HEK293 (cell line): ENCODE measurements at regions not wholly inside any gene's neighbourhood (a gene's known extent, or its start where the extent isn't known, plus 50 kb on each side); places are given as distances from the start of the nearest gene placed in this dataset.

Source experiments
- CTCF ChIA-PET: fragments of 350-600 bp; formaldehyde crosslinking; extraction: SDS; loops from one replicate; lab custom pipeline; 2021; ENCODE audit warnings: antibody characterized with exemption; lab: Yijun Ruan, JAX
- POLR2A ChIA-PET: fragments of 300-600 bp; formaldehyde crosslinking; extraction: SDS; loops from one replicate; lab custom pipeline; 2020; ENCODE audit warnings: antibody characterized with exemption, inconsistent platforms; lab: Yijun Ruan, JAX
- H3K27ac ChIP-seq: fragments of 200-500 bp; sonication (Bioruptor generic); 2 replicates; pipeline ENCODE4 v1.5.1; 2014; ENCODE audit warnings: low read depth, low read length, control low read depth, inconsistent platforms; ENCODE audit errors: extremely low read depth
- H3K36me3 ChIP-seq, 2 experiments: fragments of 200-500 bp in 1 of 2; sonication (Bioruptor generic) in 1 of 2; 1 replicate in 1 of 2; 2 replicates in 1 of 2; pipeline ENCODE4 v1.5.1; 2014 to 2017; ENCODE audit warnings: inconsistent platforms in 2 of 2, low read length in 2 of 2; ENCODE audit not compliant: control insufficient read depth in 2 of 2, insufficient read depth in 1 of 2
- H3K4me1 ChIP-seq: fragments of 200-500 bp; sonication (Bioruptor generic); 2 replicates; pipeline ENCODE4 v1.5.1; 2014; ENCODE audit warnings: mild to moderate bottlenecking, low read length, inconsistent platforms; ENCODE audit not compliant: control insufficient read depth, insufficient read depth
- H3K4me3 ChIP-seq: 2 replicates; pipeline ENCODE4 v1.5.1; 2011; ENCODE audit warnings: low read depth, mild to moderate bottlenecking, control low read depth, low read length, moderate library complexity
- H3K9me3 ChIP-seq: fragments of 200-500 bp; sonication (Bioruptor generic); 2 replicates; pipeline ENCODE4 v1.5.1; 2014; ENCODE audit warnings: low read depth, low read length, inconsistent platforms; ENCODE audit not compliant: control insufficient read depth, insufficient read depth
- BCL6B ChIP-seq: fragments of 450-650 bp; formaldehyde crosslinking; IDR thresholded peaks from 2 replicates; pipeline ENCODE4 v1.5.1; 2017; ENCODE audit warnings: missing biosample characterization, missing genetic modification characterization
- GLI2 ChIP-seq: fragments of 450-650 bp; formaldehyde crosslinking; IDR thresholded peaks from 2 replicates; pipeline ENCODE4; 2017; ENCODE audit warnings: missing biosample characterization, missing genetic modification characterization, low read depth, borderline replicate concordance
- HOXA7 ChIP-seq: sonication (generic); formaldehyde crosslinking; IDR thresholded peaks from 2 replicates; pipeline ENCODE4 v1.8.1; 2022; ENCODE audit warnings: missing genetic modification reagents, borderline replicate concordance
- IKZF3 ChIP-seq: fragments of 450-650 bp; IDR thresholded peaks from 2 replicates; pipeline ENCODE4 v1.5.0; 2018; ENCODE audit warnings: missing biosample characterization, mild to moderate bottlenecking, missing genetic modification characterization, moderate library complexity
- KLF17 ChIP-seq: fragments of 450-650 bp; formaldehyde crosslinking; IDR thresholded peaks from 2 replicates; pipeline ENCODE4 v1.5.1; 2016; ENCODE audit warnings: missing biosample characterization, missing genetic modification characterization
- KLF8 ChIP-seq: fragments of 450-650 bp; formaldehyde crosslinking; IDR thresholded peaks from 2 replicates; pipeline ENCODE4 v1.5.1; 2016; ENCODE audit warnings: missing biosample characterization, missing genetic modification characterization
- PRDM4 ChIP-seq: fragments of 450-650 bp; formaldehyde crosslinking; IDR thresholded peaks from 2 replicates; pipeline ENCODE4 v1.5.1; 2017; ENCODE audit warnings: missing biosample characterization, missing genetic modification characterization
- REST ChIP-seq: fragments of 450-650 bp; formaldehyde crosslinking; IDR thresholded peaks from 2 replicates; pipeline ENCODE4 v1.5.1; 2016; ENCODE audit warnings: missing biosample characterization, missing genetic modification characterization
- SP3 ChIP-seq: fragments of 450-650 bp; formaldehyde crosslinking; IDR thresholded peaks from 2 replicates; pipeline ENCODE4 v1.5.1; 2016; ENCODE audit warnings: missing biosample characterization, missing genetic modification characterization
- ZBTB1 ChIP-seq: fragments of 450-650 bp; formaldehyde crosslinking; IDR thresholded peaks from 2 replicates; pipeline ENCODE4 v1.5.1; 2016; ENCODE audit warnings: missing biosample characterization, missing genetic modification characterization
- ZBTB20 ChIP-seq: fragments of 450-650 bp; formaldehyde crosslinking; IDR thresholded peaks from 2 replicates; pipeline ENCODE4 v1.5.1; 2016; ENCODE audit warnings: missing biosample characterization, missing genetic modification characterization
- ZBTB44 ChIP-seq: fragments of 450-650 bp; IDR thresholded peaks from 2 replicates; pipeline ENCODE4 v1.5.1; 2018; ENCODE audit warnings: missing biosample characterization, mild to moderate bottlenecking, missing genetic modification characterization
- ZBTB8A ChIP-seq: fragments of 450-650 bp; formaldehyde crosslinking; IDR thresholded peaks from 2 replicates; pipeline ENCODE4 v1.5.1; 2016; ENCODE audit warnings: missing biosample characterization, missing genetic modification characterization
- ZNF10 ChIP-seq: fragments of 450-650 bp; formaldehyde crosslinking; IDR thresholded peaks from 2 replicates; pipeline ENCODE4 v1.5.1; 2017; ENCODE audit warnings: missing biosample characterization, missing genetic modification characterization
- ZNF146 ChIP-seq: fragments of 450-650 bp; formaldehyde crosslinking; IDR thresholded peaks from 2 replicates; pipeline ENCODE4 v1.5.1; 2016; ENCODE audit warnings: missing biosample characterization, missing genetic modification characterization
- ZNF221 ChIP-seq: fragments of 450-650 bp; formaldehyde crosslinking; IDR thresholded peaks from 2 replicates; pipeline ENCODE4 v1.5.1; 2017; ENCODE audit warnings: missing biosample characterization, missing genetic modification characterization, borderline replicate concordance
- ZNF239 ChIP-seq: fragments of 450-650 bp; formaldehyde crosslinking; IDR thresholded peaks from 2 replicates; pipeline ENCODE4 v1.5.1; 2016; ENCODE audit warnings: missing biosample characterization, missing genetic modification characterization
- ZNF391 ChIP-seq: fragments of 450-650 bp; formaldehyde crosslinking; IDR thresholded peaks from 2 replicates; pipeline ENCODE4 v1.5.1; 2016; ENCODE audit warnings: low read depth, missing biosample characterization, missing genetic modification characterization, borderline replicate concordance
- ZNF555 ChIP-seq: fragments of 450-650 bp; formaldehyde crosslinking; conservative IDR thresholded peaks from 2 replicates; pipeline ENCODE4 v1.5.1; 2017; ENCODE audit warnings: missing biosample characterization, mild to moderate bottlenecking, missing genetic modification characterization, inconsistent platforms
- ZNF645 ChIP-seq: fragments of 450-650 bp; formaldehyde crosslinking; IDR thresholded peaks from 2 replicates; pipeline ENCODE4; 2016; ENCODE audit warnings: missing biosample characterization, missing genetic modification characterization
- ZSCAN30 ChIP-seq: fragments of 450-650 bp; IDR thresholded peaks from 2 replicates; pipeline ENCODE4 v1.5.1; 2018; ENCODE audit warnings: missing biosample characterization, mild to moderate bottlenecking, missing genetic modification characterization, moderate library complexity

GRCh38 chr3:144112036-144112435 lies 140.4 kb downstream of the DIPK2A start (continued):
- TF ChIP-seq ZBTB1 (tag by site-specific recombination) (no peak), ZNF10 (tag by site-specific recombination) (no peak), GLI2 (tag by site-specific recombination) (no peak)

- CTCF ChIA-PET, result no interaction called here
- TF ChIP-seq KLF8 (tag by site-specific recombination) (no peak), REST (tag by site-specific recombination) (no peak)
- Histone ChIP-seq H3K4me1 (no peaks in the 10 kb centered on the region), H3K4me3 (no peak overlapping the region), H3K27ac (no peak overlapping the region), H3K36me3 (no peaks in the 10 kb centered on the region), H3K9me3 (no peaks in the 10 kb centered on the region)
- POLR2A ChIA-PET, result no interaction called here
These were observed 140.8 kb downstream of the DIPK2A start for GRCh38 chr3:144112437-144112836.

GRCh38 chr3:144114767-144115166 lies 143.1 kb downstream of the DIPK2A start:
- no peaks in the 10 kb centered on the region for H3K36me3 ChIP-seq
- H3K4me1 ChIP-seq, result no peaks in the 10 kb centered on the region
- H3K27ac ChIP-seq, result no peak overlapping the region
- no peaks in the 10 kb centered on the region for H3K9me3 ChIP-seq
- ChIA-PET POLR2A (no interaction called here), CTCF (interaction anchor here (0.6 kb wide), 1 partner anchor 62 kb away, joined by 5 read pairs; no protein-coding TSS in a partner anchor)
- H3K4me3 ChIP-seq, result no peak overlapping the region
- TF ChIP-seq ZBTB8A (tag by site-specific recombination) (no peak), PRDM4 (tag by site-specific recombination) (no peak), ZNF221 (tag by site-specific recombination) (no peak), ZNF146 (tag by site-specific recombination) (no peak), BCL6B (no peak), ZBTB44 (tag by site-specific recombination) (no peak), ZSCAN30 (tag by site-specific recombination) (no peak), ZNF555 (tag by site-specific recombination) (no peak), ZNF391 (tag by site-specific recombination) (no peak), ZBTB20 (tag by site-specific recombination) (no peak), SP3 (tag by site-specific recombination) (no peak), ZNF239 (tag by site-specific recombination) (no peak), KLF17 (tag by site-specific recombination) (no peak), ZNF645 (tag by site-specific recombination) (no peak), HOXA7 (CRISPR knock-in tag) (no peak), IKZF3 (tag by site-specific recombination) (no peak)
